MG63 (cell line): ENCODE measurements at regions not wholly inside any gene's neighbourhood (a gene's known extent, or its start where the extent isn't known, plus 50 kb on each side); places are given as distances from the start of the nearest gene placed in this dataset.

Experiments used
- DNase-seq: peaks from one replicate; pipeline ENCODE4 v3.0.0-alpha.2; 2020
- H3K27me3 ChIP-seq: fragments of 250-450 bp; sonication (Bioruptor Pico); 2 replicates; pipeline ENCODE4 v1.5.1; 2020; ENCODE audit warnings: mild to moderate bottlenecking, moderate library complexity
- H3K36me3 ChIP-seq: fragments of 250-450 bp; sonication (Bioruptor Pico); 2 replicates; pipeline ENCODE4 v1.5.1; 2020; ENCODE audit warnings: mild to moderate bottlenecking, moderate library complexity
- H3K4me3 ChIP-seq: fragments of 250-450 bp; sonication (Bioruptor Pico); 2 replicates; pipeline ENCODE4 v1.5.1; 2020; ENCODE audit warnings: mild to moderate bottlenecking, moderate library complexity
- H3K9me3 ChIP-seq: fragments of 250-450 bp; sonication (Bioruptor Pico); 2 replicates; pipeline ENCODE4 v1.5.1; 2020; ENCODE audit warnings: mild to moderate bottlenecking, moderate library complexity

DNA sequence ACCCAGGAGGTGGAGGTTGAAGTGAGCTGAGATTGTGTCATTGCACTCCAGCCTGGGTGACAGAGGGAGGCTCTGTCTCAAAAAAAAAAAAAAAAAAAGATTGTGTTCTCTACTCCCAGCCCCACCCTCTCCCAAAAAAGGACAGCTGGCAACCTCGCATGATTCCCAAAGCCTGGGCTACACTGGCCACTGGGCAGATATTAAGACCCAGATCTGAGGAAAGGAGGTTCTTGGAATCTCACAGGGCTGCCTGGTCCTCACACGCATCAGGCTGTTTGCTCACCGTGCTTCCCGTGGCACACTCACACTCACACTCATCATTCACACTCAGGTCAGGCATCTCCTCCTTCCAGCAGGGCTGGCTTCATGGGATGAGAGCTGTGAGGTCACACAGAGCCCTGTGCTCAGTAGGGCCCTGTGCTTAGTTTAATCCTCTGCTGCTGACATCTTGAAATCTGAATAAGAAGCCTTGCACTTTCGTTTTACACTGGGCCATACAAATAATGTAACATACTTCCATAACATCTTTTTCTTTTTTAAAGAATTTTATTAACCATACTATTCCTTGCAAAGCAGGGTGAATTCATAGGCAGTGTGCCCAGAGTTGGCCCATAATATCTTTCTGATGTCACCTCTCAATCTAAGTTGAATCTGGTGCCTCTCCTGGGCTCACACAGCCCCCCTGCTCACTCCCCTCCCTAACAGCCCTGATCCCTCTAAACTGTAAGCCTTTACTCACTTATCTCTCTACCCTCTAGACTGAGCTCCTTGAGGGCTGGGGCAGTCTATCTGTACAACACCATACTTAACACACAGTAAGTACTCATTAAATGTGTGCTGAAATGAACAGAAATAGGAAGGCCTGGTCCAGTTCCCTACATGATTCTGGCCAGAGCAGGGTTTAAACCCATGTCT lies 50.2 kb upstream of the C15orf39 start:
- DNase-seq = no peak
- H3K27me3 ChIP-seq = no peaks in the 10 kb centered on the region
- H3K36me3 ChIP-seq = no peaks in the 10 kb centered on the region
- no peak overlapping the region for H3K4me3 ChIP-seq
- peaks cover 2% of the 10 kb centered on the region; the same call in 1 of the 2 replicates for H3K9me3 ChIP-seq
